Nephron progenitor cell (in vitro differentiated cells): ENCODE measurements at regions not wholly inside any gene's neighbourhood (a gene's known extent, or its start where the extent isn't known, plus 50 kb on each side); places are given as distances from the start of the nearest gene placed in this dataset.

ENCODE experiments used
- DNase-seq: peaks from one replicate; pipeline ENCODE4 v3.0.0; 2021
- H3K27ac Mint-ChIP-seq: 2 replicates; pipeline ENCODE4 v1.8.0; 2021; ENCODE audit warnings: mild to moderate bottlenecking, moderate library complexity, mixed read lengths
- H3K27me3 Mint-ChIP-seq: 2 replicates; pipeline ENCODE4 v1.8.0; 2021; ENCODE audit warnings: mild to moderate bottlenecking, low read depth, mixed read lengths; ENCODE audit not compliant: poor library complexity
- H3K36me3 Mint-ChIP-seq: 2 replicates; pipeline ENCODE4 v1.8.0; 2021; ENCODE audit warnings: low read depth, mixed read lengths
- H3K4me1 Mint-ChIP-seq: 2 replicates; pipeline ENCODE4 v1.8.0; 2021; ENCODE audit warnings: mixed read lengths
- H3K4me3 Mint-ChIP-seq: 2 replicates; pipeline ENCODE4 v1.8.0; 2021; ENCODE audit warnings: mild to moderate bottlenecking, moderate library complexity, mixed read lengths
- H3K9me3 Mint-ChIP-seq: 2 replicates; pipeline ENCODE4 v1.8.0; 2021; ENCODE audit warnings: mild to moderate bottlenecking, moderate library complexity, mixed read lengths
- TF ChIP-seq, protein P1 (sequence below): fragments of 200-600 bp; sonication (generic); IDR thresholded peaks from 2 replicates; pipeline ENCODE4 v1.5.0; 2021; ENCODE audit warnings: antibody characterized with exemption

GRCh38 chr13:76730220-76730619 lies 156.0 kb downstream of the KCTD12 start:
- Mint-ChIP-seq H3K36me3 (no peaks in the 10 kb centered on the region), H3K27me3 (no peaks in the 10 kb centered on the region), H3K27ac (no peak overlapping the region), H3K9me3 (peaks cover 10% of the 10 kb centered on the region), H3K4me3 (no peak overlapping the region), H3K4me1 (no peaks in the 10 kb centered on the region)
- TF ChIP-seq, protein P1, sequence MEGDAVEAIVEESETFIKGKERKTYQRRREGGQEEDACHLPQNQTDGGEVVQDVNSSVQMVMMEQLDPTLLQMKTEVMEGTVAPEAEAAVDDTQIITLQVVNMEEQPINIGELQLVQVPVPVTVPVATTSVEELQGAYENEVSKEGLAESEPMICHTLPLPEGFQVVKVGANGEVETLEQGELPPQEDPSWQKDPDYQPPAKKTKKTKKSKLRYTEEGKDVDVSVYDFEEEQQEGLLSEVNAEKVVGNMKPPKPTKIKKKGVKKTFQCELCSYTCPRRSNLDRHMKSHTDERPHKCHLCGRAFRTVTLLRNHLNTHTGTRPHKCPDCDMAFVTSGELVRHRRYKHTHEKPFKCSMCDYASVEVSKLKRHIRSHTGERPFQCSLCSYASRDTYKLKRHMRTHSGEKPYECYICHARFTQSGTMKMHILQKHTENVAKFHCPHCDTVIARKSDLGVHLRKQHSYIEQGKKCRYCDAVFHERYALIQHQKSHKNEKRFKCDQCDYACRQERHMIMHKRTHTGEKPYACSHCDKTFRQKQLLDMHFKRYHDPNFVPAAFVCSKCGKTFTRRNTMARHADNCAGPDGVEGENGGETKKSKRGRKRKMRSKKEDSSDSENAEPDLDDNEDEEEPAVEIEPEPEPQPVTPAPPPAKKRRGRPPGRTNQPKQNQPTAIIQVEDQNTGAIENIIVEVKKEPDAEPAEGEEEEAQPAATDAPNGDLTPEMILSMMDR = no peak
- no peak for DNase-seq

DNA sequence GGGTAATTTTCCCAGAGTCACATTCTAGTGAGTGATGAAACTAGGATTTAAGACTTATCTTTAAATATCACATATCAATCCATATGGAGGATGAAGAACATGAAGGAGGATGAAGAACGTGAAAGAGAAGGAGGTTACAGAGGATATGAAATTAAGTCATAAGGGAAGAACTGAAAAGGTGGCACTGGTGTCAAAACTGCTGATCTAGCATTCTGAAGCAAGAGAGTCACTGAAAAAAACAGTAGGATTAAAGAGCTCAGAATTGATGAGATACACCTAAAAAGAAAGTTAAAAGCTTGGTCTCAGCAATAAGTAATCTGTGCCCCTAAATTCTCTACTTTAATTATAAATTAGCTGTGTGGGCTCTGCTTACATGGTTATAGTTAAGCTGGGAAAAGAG lies 156.5 kb downstream of the KCTD12 start:
- Mint-ChIP-seq H3K9me3 (peaks cover 10% of the 10 kb centered on the region), H3K27me3 (no peaks in the 10 kb centered on the region), H3K4me3 (no peak overlapping the region), H3K27ac (no peak overlapping the region), H3K36me3 (no peaks in the 10 kb centered on the region), H3K4me1 (no peaks in the 10 kb centered on the region)
- TF ChIP-seq, protein P1 = no peak
- no peak for DNase-seq

GRCh38 chr13:76725896-76726295 lies 160.3 kb downstream of the KCTD12 start:
- Mint-ChIP-seq H3K4me3 (no peak overlapping the region), H3K27ac (no peak overlapping the region), H3K9me3 (peaks cover 10% of the 10 kb centered on the region), H3K27me3 (no peaks in the 10 kb centered on the region), H3K4me1 (no peaks in the 10 kb centered on the region), H3K36me3 (no peaks in the 10 kb centered on the region)
- TF ChIP-seq, protein P1 = no peak
- DNase-seq = no peak

DNA sequence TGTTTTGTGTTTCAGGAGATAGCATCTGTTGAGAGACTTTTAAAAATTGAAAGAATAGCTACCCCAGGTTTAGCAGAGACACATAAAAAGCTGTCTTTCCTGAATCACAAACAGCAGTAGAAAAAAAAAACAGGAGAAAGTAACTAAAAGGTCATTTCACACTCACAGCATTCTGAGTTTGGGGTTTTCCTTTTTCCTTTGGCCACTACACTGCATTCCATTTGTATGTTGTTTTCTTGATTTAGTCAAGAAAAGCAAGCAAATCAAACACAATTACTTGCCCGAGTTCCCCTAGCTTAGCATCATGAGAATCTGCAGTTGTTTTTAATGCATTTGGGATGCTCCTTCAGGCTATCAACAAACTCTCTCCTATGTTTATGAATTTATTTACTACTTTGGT lies 161.0 kb downstream of the KCTD12 start:
- Mint-ChIP-seq H3K36me3 (no peaks in the 10 kb centered on the region), H3K4me1 (no peaks in the 10 kb centered on the region), H3K9me3 (peaks cover 10% of the 10 kb centered on the region), H3K27ac (no peak overlapping the region), H3K27me3 (no peaks in the 10 kb centered on the region), H3K4me3 (no peak overlapping the region)
- DNase-seq = no peak
- TF ChIP-seq, protein P1 = no peak

DNA sequence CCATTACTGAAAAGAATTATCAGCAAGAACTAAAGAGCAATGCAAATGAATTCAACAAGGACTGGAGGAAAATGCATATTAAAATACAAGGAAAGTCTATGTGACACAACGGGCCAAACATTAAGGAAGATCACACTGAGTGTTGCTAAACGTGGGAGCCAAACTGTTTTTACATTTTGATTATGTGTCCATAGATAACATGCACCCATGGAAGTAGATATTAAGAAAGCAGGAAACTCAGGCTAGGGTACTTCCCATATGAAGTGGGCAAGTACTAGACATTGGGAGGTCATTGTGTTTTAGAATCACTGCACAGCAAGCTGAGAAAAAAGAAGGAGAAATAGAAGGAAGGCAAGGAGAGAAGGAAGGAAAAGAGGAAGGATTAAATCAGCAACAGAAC lies 161.8 kb downstream of the KCTD12 start:
- TF ChIP-seq, protein P1 = no peak
- peaks cover 10% of the 10 kb centered on the region for H3K9me3 Mint-ChIP-seq
- no peak overlapping the region for H3K4me3 Mint-ChIP-seq
- no peak for DNase-seq
- no peaks in the 10 kb centered on the region for H3K27me3 Mint-ChIP-seq
- no peaks in the 10 kb centered on the region for H3K36me3 Mint-ChIP-seq
- H3K4me1 Mint-ChIP-seq = no peaks in the 10 kb centered on the region
- no peak overlapping the region for H3K27ac Mint-ChIP-seq

DNA sequence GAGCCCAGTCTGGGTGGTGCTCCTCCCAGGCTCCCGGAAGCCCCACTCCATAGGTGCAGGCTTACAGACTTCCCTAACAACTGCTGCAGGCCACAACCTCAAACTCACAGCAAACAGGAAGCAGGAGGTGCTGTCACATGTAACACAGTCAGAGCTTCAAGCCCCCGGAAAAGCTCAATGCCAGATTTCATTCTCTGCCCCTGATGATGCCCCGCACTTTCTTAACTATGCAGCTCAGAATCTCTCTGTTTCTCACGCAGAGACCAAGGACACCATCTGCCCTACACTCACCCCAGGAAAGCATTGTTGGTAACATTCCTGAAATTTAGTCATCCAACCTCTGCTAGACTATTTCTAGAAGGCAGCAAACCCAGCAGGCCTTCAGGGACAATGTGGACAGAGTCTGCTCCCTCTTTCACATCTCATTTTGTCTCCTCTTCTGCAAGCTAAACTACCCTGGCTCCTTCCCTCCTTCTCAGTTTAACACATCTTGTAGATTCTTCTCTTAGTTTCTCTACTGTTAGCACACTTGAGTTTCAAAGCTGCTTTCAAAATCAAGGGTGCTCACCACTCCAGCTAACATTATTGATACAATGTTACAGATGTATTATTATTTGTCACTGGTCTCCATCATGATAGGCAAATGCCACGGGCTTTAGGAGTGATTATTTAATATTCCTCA lies 162.5 kb downstream of the KCTD12 start:
- TF ChIP-seq, protein P1 = no peak
- no peak for DNase-seq
- Mint-ChIP-seq H3K4me3 (no peak overlapping the region), H3K36me3 (no peaks in the 10 kb centered on the region), H3K9me3 (peaks cover 7% of the 10 kb centered on the region), H3K4me1 (no peaks in the 10 kb centered on the region), H3K27ac (no peak overlapping the region), H3K27me3 (no peaks in the 10 kb centered on the region)
